Mononuclear cell (primary cell): ENCODE measurements at regions not wholly inside any gene's neighbourhood (a gene's known extent, or its start where the extent isn't known, plus 50 kb on each side); places are given as distances from the start of the nearest gene placed in this dataset.
"Not testable (repeated sequence)": the region's sequence is repeated elsewhere in the genome, so short reads cannot be mapped to it uniquely, and the experiment has no call there.

Experiments
- H3K27me3 ChIP-seq: 2 replicates; pipeline ENCODE4 v1.6.0; 2011; ENCODE audit warnings: low read length, control low read depth; ENCODE audit not compliant: insufficient read depth
- H3K4me1 ChIP-seq: 2 replicates; pipeline ENCODE4 v1.5.1; 2011; ENCODE audit warnings: mild to moderate bottlenecking, low read length, control low read depth; ENCODE audit not compliant: insufficient read depth
- H3K4me3 ChIP-seq: 2 replicates; pipeline ENCODE4 v1.5.1; 2011; ENCODE audit warnings: mild to moderate bottlenecking, low read length, moderate library complexity
- H3K9me3 ChIP-seq: 2 replicates; pipeline ENCODE4 v1.5.1; 2011; ENCODE audit warnings: low read depth, mild to moderate bottlenecking, control low read depth, low read length

GRCh38 chr12:126949558-126949957 lies 1317.4 kb upstream of the TMEM132C start:
- Histone ChIP-seq H3K27me3 (no peaks in the 10 kb centered on the region), H3K4me3 (no peak overlapping the region), H3K9me3 (no peaks in the 10 kb centered on the region), H3K4me1 (no peaks in the 10 kb centered on the region)

- Histone ChIP-seq H3K4me1 (no peaks in the 10 kb centered on the region), H3K4me3 (no peak overlapping the region), H3K27me3 (no peaks in the 10 kb centered on the region), H3K9me3 (no peaks in the 10 kb centered on the region)
Measured at GRCh38 chr12:126950266-126950665, 1316.7 kb upstream of the TMEM132C start.

- H3K4me1 ChIP-seq = no peaks in the 10 kb centered on the region
- H3K27me3 ChIP-seq = no peaks in the 10 kb centered on the region
- H3K9me3 ChIP-seq = no peaks in the 10 kb centered on the region
- no peak overlapping the region for H3K4me3 ChIP-seq
Measured at GRCh38 chr12:126952096-126953007, 1314.6 kb upstream of the TMEM132C start.

GRCh38 chr12:126953365-126953889 lies 1313.5 kb upstream of the TMEM132C start:
- H3K9me3 ChIP-seq = no peaks in the 10 kb centered on the region
- H3K4me1 ChIP-seq = no peaks in the 10 kb centered on the region
- no peak overlapping the region for H3K4me3 ChIP-seq
- H3K27me3 ChIP-seq = no peaks in the 10 kb centered on the region

- Histone ChIP-seq H3K9me3 (no peaks in the 10 kb centered on the region), H3K4me1 (no peaks in the 10 kb centered on the region)
Measured at GRCh38 chr12:126960221-126960620, 1306.7 kb upstream of the TMEM132C start.

GRCh38 chr12:126960709-126961108 lies 1306.3 kb upstream of the TMEM132C start:
- H3K9me3 ChIP-seq = no peaks in the 10 kb centered on the region
- no peak overlapping the region for H3K4me3 ChIP-seq
- no peaks in the 10 kb centered on the region for H3K4me1 ChIP-seq
- H3K27me3 ChIP-seq = no peaks in the 10 kb centered on the region

More at GRCh38 chr12:126960221-126960620, 1306.7 kb upstream of the TMEM132C start:
- Histone ChIP-seq H3K4me3 (no peak overlapping the region), H3K27me3 (no peaks in the 10 kb centered on the region)

GRCh38 chr12:126963825-126964224 lies 1303.1 kb upstream of the TMEM132C start:
- H3K27me3 ChIP-seq = no peaks in the 10 kb centered on the region
- H3K4me1 ChIP-seq = no peaks in the 10 kb centered on the region

GRCh38 chr12:126966498-126966897 lies 1300.5 kb upstream of the TMEM132C start:
- H3K27me3 ChIP-seq = no peaks in the 10 kb centered on the region

More at GRCh38 chr12:126963825-126964224, 1303.1 kb upstream of the TMEM132C start:
- Histone ChIP-seq H3K4me3 (no peak overlapping the region), H3K9me3 (no peaks in the 10 kb centered on the region)

GRCh38 chr12:126967152-126967551 lies 1299.8 kb upstream of the TMEM132C start:
- Histone ChIP-seq H3K27me3 (no peaks in the 10 kb centered on the region), H3K4me1 (no peaks in the 10 kb centered on the region), H3K9me3 (no peaks in the 10 kb centered on the region), H3K4me3 (no peak overlapping the region)

More at GRCh38 chr12:126966498-126966897, 1300.5 kb upstream of the TMEM132C start:
- Histone ChIP-seq H3K4me1 (no peaks in the 10 kb centered on the region), H3K9me3 (no peaks in the 10 kb centered on the region), H3K4me3 (no peak overlapping the region)

- Histone ChIP-seq H3K27me3 (no peaks in the 10 kb centered on the region), H3K9me3 (no peaks in the 10 kb centered on the region), H3K4me3 (no peak overlapping the region), H3K4me1 (no peaks in the 10 kb centered on the region)
Measured at GRCh38 chr12:126974779-126975178, 1292.2 kb upstream of the TMEM132C start.

GRCh38 chr12:126976579-126976978 lies 1290.4 kb upstream of the TMEM132C start:
- Histone ChIP-seq H3K27me3 (no peaks in the 10 kb centered on the region), H3K9me3 (no peaks in the 10 kb centered on the region), H3K4me3 (no peak overlapping the region), H3K4me1 (no peaks in the 10 kb centered on the region)

GRCh38 chr12:126979564-126979963 lies 1287.4 kb upstream of the TMEM132C start:
- H3K4me3 ChIP-seq, H3K9me3 ChIP-seq, H3K27me3 ChIP-seq, H3K4me1 ChIP-seq: not testable (repeated sequence)

GRCh38 chr12:126982707-126983106 lies 1284.3 kb upstream of the TMEM132C start:
- no peaks in the 10 kb centered on the region for H3K27me3 ChIP-seq
- H3K9me3 ChIP-seq = no peaks in the 10 kb centered on the region
- no peaks in the 10 kb centered on the region for H3K4me1 ChIP-seq
- H3K4me3 ChIP-seq = no peak overlapping the region

GRCh38 chr12:126983735-126984134 lies 1283.2 kb upstream of the TMEM132C start:
- H3K9me3 ChIP-seq, H3K27me3 ChIP-seq, H3K4me3 ChIP-seq, H3K4me1 ChIP-seq: not testable (repeated sequence)

- not testable (repeated sequence) for H3K9me3 ChIP-seq, H3K4me1 ChIP-seq, H3K27me3 ChIP-seq, H3K4me3 ChIP-seq
Measured at GRCh38 chr12:126985663-126986062, 1281.3 kb upstream of the TMEM132C start.

GRCh38 chr12:126989532-126989931 lies 1277.4 kb upstream of the TMEM132C start:
- Histone ChIP-seq H3K27me3 (no peaks in the 10 kb centered on the region), H3K4me3 (no peak overlapping the region), H3K9me3 (no peaks in the 10 kb centered on the region), H3K4me1 (no peaks in the 10 kb centered on the region)
